Activated CD4-positive, alpha-beta T cell treated with anti-CD3 and anti-CD28 coated beads, Interleukin-2, amount 10 ng/mL, durations not matched to agents 24 days and 14 days (primary cell): ENCODE measurements at regions not wholly inside any gene's neighbourhood (a gene's known extent, or its start where the extent isn't known, plus 50 kb on each side); places are given as distances from the start of the nearest gene placed in this dataset.
A peak's percentile ranks its signal among the peaks of the same experiment; 100 is the strongest.
"Not testable (repeated sequence)": the region's sequence is repeated elsewhere in the genome, so short reads cannot be mapped to it uniquely, and the experiment has no call there.

Experiments
- DNase-seq: peaks from one replicate; pipeline ENCODE4 v3.0.0; 2022
- H3K27ac Mint-ChIP-seq: one replicate; pipeline ENCODE4 v1.8.0; 2022; ENCODE audit warnings: mild to moderate bottlenecking, mixed read lengths
- H3K27me3 Mint-ChIP-seq: one replicate; pipeline ENCODE4 v1.8.0; 2022; ENCODE audit warnings: mixed read lengths
- H3K36me3 Mint-ChIP-seq: one replicate; pipeline ENCODE4 v1.8.0; 2022; ENCODE audit warnings: low read depth, mild to moderate bottlenecking, mixed read lengths
- H3K4me1 Mint-ChIP-seq: one replicate; pipeline ENCODE4 v1.8.0; 2021; ENCODE audit warnings: mixed read lengths
- H3K4me3 Mint-ChIP-seq: one replicate; pipeline ENCODE4 v1.8.0; 2022; ENCODE audit warnings: mild to moderate bottlenecking, moderate library complexity, mixed read lengths
- H3K9me3 Mint-ChIP-seq: one replicate; pipeline ENCODE4 v1.8.0; 2021; ENCODE audit warnings: mixed read lengths
- intact Hi-C: fragments of 100-400 bp; cut with micrococcal nuclease; formaldehyde crosslinking; loops from one replicate; pipeline ENCODE4 v1.15.1; 2023

DNA sequence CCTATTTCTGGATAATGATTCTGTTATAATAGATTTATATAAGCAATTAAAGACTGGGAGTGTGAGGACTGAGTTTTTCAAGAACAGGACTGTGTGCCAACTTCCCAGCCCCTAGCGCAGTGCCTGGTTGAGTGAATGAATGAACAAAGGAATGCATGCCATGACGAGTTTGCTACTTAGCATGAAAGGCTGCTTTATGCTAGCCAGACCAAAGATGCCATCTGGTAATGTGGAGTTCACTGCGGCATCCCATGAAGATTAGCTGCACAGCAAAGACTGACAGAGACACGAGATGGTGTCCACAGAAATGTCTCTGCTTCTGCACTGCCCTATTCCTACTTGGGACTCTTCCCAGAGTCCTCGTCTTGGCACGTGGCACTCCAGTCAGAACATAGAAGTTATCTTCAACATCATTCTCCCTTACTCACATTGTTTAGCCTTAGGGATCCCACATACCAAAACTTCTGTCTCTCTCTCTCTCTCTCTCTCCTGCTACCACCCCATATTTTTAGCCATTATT, 283.9 kb upstream of the CTNNB1 start:
- peaks cover 4% of the 10 kb centered on the region for H3K9me3 Mint-ChIP-seq
- H3K4me3 Mint-ChIP-seq = no peak overlapping the region
- peak; percentile 19 for DNase-seq
- intact Hi-C loops = no loop called here
- H3K27me3 Mint-ChIP-seq = no peaks in the 10 kb centered on the region
- H3K27ac Mint-ChIP-seq = no peak overlapping the region
- H3K4me1 Mint-ChIP-seq = no peaks in the 10 kb centered on the region
- H3K36me3 Mint-ChIP-seq = no peaks in the 10 kb centered on the region

DNA sequence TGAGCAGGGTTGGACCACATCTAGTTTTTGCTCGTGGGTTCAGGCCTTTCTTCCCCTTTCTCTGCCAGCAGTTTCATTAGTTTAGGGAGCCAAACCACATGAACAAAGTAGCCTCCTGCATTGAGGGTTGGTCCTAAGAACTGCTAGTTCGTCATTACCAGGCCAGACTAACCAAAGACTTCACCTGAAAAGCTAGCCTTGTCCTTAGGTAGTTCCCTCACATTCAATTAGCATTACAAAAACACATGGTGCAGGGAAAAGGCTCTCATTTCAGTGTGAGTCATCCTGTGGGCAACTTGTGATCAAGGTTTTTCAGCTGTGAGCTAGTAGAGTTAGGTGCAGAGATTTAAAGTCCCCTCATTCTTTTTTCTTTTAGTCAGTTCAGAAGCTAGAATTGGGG, 279.3 kb upstream of the CTNNB1 start:
- DNase-seq = peak; percentile 25
- intact Hi-C loops = no loop called here
- no peak overlapping the region for H3K27ac Mint-ChIP-seq
- H3K4me1 Mint-ChIP-seq = no peaks in the 10 kb centered on the region
- no peak overlapping the region for H3K4me3 Mint-ChIP-seq
- H3K36me3 Mint-ChIP-seq = no peaks in the 10 kb centered on the region
- H3K9me3 Mint-ChIP-seq = no peaks in the 10 kb centered on the region
- no peaks in the 10 kb centered on the region for H3K27me3 Mint-ChIP-seq

DNA sequence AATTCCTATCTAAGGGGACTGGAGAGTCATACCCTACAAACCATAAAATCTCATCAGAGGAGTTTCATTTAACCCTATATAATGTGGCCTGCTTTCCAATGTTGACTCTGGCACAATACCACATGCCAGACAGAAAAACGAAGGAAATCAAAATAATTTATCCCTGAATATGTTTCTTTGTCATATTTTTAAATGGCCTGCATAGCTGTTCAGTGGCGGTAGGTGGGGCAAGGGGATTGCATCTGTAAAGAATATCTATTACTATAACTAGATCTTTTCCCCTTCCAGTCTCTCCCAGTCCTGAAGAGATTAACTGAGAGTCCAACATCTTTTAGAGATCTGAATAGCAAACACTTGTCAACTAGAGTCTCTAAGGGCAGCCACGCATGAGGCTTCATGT, 278.1 kb upstream of the CTNNB1 start:
- intact Hi-C loops = no loop called here
- Mint-ChIP-seq H3K4me1 (no peaks in the 10 kb centered on the region), H3K27ac (no peak overlapping the region), H3K27me3 (no peaks in the 10 kb centered on the region), H3K9me3 (no peaks in the 10 kb centered on the region), H3K4me3 (no peak overlapping the region), H3K36me3 (no peaks in the 10 kb centered on the region)
- no peak for DNase-seq

DNA sequence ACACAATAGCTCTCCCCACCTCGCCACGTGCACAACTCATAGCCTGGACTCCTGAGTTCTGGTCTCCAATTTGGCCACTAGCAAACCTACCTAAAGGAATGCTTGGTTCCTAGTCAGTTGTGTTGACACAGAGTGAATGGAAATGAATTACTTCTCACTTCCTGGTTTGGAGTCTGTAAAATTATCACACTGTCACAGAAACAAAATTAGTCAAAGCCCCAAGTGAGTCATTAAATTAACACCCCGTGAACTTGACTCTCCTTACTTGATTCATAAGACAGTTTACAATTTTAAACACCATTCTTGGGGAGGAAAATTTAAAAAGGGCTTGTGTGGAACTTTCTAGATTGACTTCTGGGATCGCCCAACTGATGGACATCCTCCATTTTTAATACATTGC, 276.2 kb upstream of the CTNNB1 start:
- DNase-seq = no peak
- Mint-ChIP-seq H3K36me3 (no peaks in the 10 kb centered on the region), H3K4me1 (no peaks in the 10 kb centered on the region), H3K27ac (no peak overlapping the region), H3K4me3 (no peak overlapping the region), H3K27me3 (peaks cover 11% of the 10 kb centered on the region), H3K9me3 (peaks cover 4% of the 10 kb centered on the region)
- intact Hi-C loops = no loop called here

DNA sequence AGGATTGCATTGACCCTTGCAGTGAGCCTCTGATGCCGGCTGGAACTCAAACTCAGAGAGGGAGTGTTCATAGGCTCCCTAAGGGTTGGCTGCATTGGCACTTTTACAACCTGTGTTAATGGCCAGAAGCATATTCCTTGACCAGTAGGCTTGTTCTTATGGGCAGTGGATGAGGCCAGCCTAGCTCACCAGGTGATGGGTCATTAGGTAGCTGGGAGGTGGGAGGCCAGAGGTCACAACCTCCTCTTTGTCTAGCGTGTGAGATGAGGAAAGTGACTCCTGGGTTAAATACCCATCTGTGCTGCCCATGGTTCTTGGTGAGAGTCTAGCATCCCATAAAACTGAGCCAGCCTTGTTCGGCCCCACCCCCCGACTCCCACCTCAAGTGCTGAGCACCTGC, 275.7 kb upstream of the CTNNB1 start:
- H3K9me3 Mint-ChIP-seq = peaks cover 4% of the 10 kb centered on the region
- intact Hi-C loops = no loop called here
- H3K4me1 Mint-ChIP-seq = no peaks in the 10 kb centered on the region
- DNase-seq = no peak
- peaks cover 11% of the 10 kb centered on the region for H3K27me3 Mint-ChIP-seq
- H3K27ac Mint-ChIP-seq = no peak overlapping the region
- no peak overlapping the region for H3K4me3 Mint-ChIP-seq
- no peaks in the 10 kb centered on the region for H3K36me3 Mint-ChIP-seq

DNA sequence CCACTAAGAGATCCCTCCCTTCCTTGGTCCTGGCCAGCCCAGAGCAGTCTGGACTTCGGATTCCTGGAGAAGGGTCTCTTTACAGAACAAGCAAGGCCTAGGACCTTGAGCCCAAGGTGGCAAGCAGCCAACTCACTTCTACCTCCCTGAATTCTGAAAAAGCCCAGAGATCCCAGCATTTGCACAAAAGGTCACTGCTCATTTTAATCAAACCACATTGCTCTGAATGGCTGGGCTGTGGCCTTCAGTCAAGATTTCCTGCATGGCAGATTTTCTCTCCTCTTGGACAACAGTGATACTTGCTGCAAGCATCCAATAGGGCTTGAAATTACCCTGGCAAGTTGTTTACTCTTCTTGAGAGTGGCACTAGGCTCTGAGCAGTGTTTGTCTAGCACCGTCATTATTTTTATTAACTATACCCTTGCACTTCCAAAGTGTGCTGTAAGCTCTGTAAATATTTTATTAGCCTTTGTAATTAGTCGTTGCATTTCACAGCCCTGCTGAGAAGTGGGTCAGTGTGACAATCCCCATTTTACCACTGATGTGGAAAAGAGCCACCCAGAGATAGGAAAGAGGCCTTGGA, 274.7 kb upstream of the CTNNB1 start:
- Mint-ChIP-seq H3K36me3 (no peaks in the 10 kb centered on the region), H3K27ac (no peak overlapping the region), H3K27me3 (peaks cover 11% of the 10 kb centered on the region), H3K4me3 (no peak overlapping the region), H3K4me1 (no peaks in the 10 kb centered on the region), H3K9me3 (peaks cover 8% of the 10 kb centered on the region)
- intact Hi-C loops = no loop called here
- no peak for DNase-seq

DNA sequence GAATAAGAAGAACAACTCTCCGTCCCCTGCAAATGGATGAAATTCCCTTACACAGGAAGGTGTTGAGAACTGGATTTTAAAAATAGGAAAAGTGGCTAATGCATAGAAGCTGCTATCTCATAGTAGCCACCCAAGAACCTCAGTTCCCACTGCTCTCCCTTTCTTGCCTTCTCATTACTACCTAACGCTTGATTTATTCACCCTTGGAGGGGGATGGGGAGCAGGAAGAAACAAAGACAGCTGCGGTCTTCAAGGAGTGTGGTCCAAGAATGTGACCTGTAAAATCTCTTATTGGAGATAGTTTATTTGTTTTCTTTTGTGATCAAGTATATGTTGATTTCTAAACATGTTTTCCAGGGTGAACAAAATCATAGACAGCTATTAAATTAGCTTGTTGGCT, 274.1 kb upstream of the CTNNB1 start:
- DNase-seq = no peak
- intact Hi-C loops = no loop called here
- no peaks in the 10 kb centered on the region for H3K4me1 Mint-ChIP-seq
- peaks cover 10% of the 10 kb centered on the region for H3K9me3 Mint-ChIP-seq
- no peak overlapping the region for H3K27ac Mint-ChIP-seq
- H3K4me3 Mint-ChIP-seq = no peak overlapping the region
- H3K27me3 Mint-ChIP-seq = peaks cover 11% of the 10 kb centered on the region
- no peaks in the 10 kb centered on the region for H3K36me3 Mint-ChIP-seq

DNA sequence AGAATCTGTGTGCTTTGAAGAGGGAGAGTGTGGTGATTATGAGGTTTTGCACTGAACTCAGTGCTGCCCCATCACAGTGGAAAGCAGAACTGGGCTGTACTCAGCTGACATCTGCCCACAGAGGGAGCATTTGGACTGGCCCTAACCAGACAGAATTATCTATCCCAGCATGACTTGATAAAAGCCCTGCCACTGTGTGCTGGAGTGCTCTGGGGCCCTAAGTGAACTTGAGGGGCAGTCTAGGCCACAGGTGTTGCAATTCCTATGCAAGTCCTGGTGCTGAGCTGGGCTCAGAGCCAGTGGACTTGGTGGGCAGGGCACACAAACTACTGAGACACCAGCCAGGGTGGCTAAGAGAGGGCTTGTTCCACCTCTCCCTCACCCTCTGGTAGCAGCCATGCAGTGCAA, 269.2 kb upstream of the CTNNB1 start:
- Mint-ChIP-seq H3K27ac (no peak overlapping the region), H3K9me3 (peaks cover 10% of the 10 kb centered on the region)
- intact Hi-C loops = no loop called here

DNA sequence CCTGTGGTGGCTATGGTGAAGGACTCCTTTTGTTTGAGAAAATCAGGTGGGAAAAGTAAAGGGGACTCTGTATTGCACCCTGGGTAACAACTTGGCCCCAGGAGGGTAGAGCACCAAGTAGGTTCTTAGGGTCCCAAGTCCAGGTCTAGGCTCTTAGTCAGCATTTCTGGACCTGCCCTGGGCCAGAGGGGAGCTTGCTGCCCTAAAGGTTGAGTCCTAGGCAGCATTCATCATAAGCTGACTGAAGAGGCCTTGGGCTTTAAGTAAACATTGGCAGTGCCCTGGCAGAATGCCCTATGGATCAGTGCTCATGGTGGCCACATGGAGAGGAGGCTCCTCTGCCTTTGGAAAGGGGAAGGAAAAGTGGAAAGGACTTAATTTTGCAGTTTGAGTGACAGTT, 268.5 kb upstream of the CTNNB1 start:
- peaks cover 23% of the 10 kb centered on the region for H3K27me3 Mint-ChIP-seq
- H3K36me3 Mint-ChIP-seq = no peaks in the 10 kb centered on the region
- H3K9me3 Mint-ChIP-seq = peaks cover 10% of the 10 kb centered on the region
- no peak overlapping the region for H3K27ac Mint-ChIP-seq
- no peak for DNase-seq
- intact Hi-C loops = no loop called here
- no peak overlapping the region for H3K4me3 Mint-ChIP-seq
- H3K4me1 Mint-ChIP-seq = no peaks in the 10 kb centered on the region

More for the DNA sequence above, 269.2 kb upstream of the CTNNB1 start:
- H3K4me1 Mint-ChIP-seq = no peaks in the 10 kb centered on the region
- no peak for DNase-seq
- peaks cover 23% of the 10 kb centered on the region for H3K27me3 Mint-ChIP-seq
- no peak overlapping the region for H3K4me3 Mint-ChIP-seq
- H3K36me3 Mint-ChIP-seq = no peaks in the 10 kb centered on the region

DNA sequence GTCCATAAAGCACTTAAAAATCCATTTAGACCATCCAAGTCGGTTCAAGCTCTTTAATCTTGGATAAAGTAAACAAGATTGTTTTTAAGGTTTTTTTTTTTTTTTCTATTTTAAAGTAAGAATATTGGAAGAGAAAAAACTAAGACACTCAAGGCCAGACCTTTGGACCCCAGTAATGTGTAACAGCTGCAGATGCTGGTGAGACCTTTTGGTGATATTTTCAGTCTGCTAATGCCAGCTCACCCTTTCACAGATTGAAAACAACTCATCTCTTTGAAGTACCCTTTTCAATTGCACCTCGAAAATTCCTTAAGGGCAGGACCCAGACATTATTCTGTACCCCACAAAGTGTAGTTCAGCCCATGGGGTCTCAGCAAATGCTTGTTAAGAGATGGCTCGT, 260.7 kb upstream of the CTNNB1 start:
- intact Hi-C loops = no loop called here
- Mint-ChIP-seq H3K36me3 (no peaks in the 10 kb centered on the region), H3K4me1 (no peaks in the 10 kb centered on the region), H3K9me3 (peaks cover 5% of the 10 kb centered on the region), H3K27ac (no peak overlapping the region), H3K4me3 (no peak overlapping the region), H3K27me3 (peaks cover 8% of the 10 kb centered on the region)
- DNase-seq = no peak

DNA sequence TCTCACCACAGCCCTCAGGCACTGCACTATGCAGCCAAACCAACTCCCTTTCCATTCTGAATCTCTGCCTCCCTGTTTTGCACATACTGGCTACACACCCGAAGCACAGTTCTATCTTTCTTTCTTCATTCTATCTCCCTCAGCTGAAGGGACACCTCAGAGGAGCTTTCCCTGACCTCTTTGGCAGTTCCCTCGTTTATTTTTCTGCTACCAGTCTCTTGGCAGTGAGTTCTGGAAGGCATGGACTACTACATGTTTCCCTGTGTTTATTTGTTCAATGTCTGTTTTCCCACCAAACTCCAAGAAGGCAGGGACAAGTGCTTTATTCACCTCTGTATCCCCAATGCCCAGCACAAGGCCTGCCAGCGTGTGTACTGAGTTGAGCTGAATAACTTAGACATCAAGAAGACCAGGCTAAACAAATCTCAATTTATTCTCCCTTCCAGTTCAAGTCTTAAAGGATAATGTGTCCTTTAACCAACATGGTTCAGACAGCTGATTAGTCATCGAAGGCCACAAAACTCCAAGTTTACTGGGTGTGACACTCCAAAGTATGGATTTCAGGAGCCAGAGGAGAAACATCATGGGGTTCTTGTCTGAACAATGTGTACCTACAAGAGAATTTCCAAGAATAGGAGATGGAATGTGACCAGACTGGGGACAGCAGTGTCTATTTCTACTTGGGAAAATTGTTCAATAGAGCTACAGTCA, 260.1 kb upstream of the CTNNB1 start:
- Mint-ChIP-seq H3K36me3 (no peaks in the 10 kb centered on the region), H3K4me1 (no peaks in the 10 kb centered on the region), H3K4me3 (no peak overlapping the region), H3K27me3 (peaks cover 3% of the 10 kb centered on the region), H3K27ac (no peak overlapping the region), H3K9me3 (peaks cover 5% of the 10 kb centered on the region)
- DNase-seq = no peak
- intact Hi-C loops = no loop called here

DNA sequence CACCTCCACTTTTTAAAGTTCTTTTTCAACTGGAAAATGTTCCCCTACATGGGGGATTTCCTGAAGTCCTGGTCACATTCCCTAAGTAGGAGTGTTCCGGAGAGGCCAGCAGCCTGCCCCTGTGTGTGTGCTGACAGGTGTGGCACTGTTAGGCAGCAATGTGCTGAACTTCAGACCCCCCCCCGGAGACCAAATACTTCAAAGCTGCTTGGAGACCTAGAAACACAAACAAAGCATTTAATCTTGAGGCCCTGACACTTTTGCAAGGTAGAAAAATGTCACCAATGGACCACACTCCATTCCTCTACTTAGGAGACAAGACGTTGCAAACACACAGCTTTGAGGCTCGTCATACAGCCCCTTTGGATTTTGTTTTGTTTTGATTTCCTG, 259.6 kb upstream of the CTNNB1 start:
- no peak for DNase-seq
- Mint-ChIP-seq H3K9me3 (peaks cover 7% of the 10 kb centered on the region), H3K36me3 (no peaks in the 10 kb centered on the region), H3K27ac (no peak overlapping the region), H3K4me3 (no peak overlapping the region), H3K27me3 (peaks cover 3% of the 10 kb centered on the region), H3K4me1 (no peaks in the 10 kb centered on the region)
- intact Hi-C loops = loop anchor here (10.0 kb wide), 1 partner anchor 55 kb away; no protein-coding TSS in a partner anchor

DNA sequence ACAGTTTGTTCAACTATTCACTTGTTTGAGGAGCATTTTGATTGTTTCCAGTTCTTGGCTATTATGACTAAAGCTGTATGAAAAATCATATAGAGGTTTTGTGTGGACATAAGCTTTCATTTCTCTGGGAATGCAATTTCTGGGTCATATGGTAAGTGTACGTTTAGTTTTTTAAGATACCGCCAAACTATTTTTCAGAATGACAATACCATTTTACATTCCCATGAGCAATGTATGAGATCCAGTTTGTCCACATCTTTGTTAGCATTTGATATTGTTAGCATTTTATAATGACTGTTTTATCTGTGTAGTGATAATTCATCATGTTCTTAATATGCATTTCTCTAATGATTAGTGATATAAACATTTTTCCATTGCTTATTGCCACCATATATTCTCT, 258.7 kb upstream of the CTNNB1 start:
- Mint-ChIP-seq H3K27ac (no peak overlapping the region), H3K27me3 (peaks cover 3% of the 10 kb centered on the region), H3K4me1 (no peaks in the 10 kb centered on the region), H3K9me3 (peaks cover 9% of the 10 kb centered on the region), H3K4me3 (no peak overlapping the region), H3K36me3 (no peaks in the 10 kb centered on the region)
- no peak for DNase-seq
- intact Hi-C loops = loop anchor here (10.0 kb wide), 1 partner anchor 54 kb away; no protein-coding TSS in a partner anchor

DNA sequence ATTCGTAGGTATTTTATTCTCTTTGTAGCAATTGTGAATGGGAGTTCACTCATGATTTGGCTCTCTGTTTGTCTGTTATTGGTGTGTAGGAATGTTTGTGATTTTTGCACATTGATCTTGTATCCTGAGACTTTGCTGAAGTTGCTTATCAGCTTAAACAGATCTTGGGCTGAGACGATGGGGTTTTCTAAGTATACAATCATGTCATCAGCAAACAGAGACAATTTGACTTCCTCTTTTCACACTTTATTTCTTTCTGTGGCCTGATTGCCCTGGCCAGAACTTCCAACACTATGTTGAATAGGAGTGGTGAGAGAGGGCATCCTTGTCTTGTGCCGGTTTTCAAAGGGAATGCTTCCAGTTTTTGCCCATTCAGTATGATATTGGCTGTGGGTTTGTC, 252.3 kb upstream of the CTNNB1 start:
- peaks cover 30% of the 10 kb centered on the region for H3K9me3 Mint-ChIP-seq
- not testable (repeated sequence) for H3K4me1 Mint-ChIP-seq, DNase-seq, H3K4me3 Mint-ChIP-seq, H3K27me3 Mint-ChIP-seq, H3K27ac Mint-ChIP-seq, H3K36me3 Mint-ChIP-seq
- intact Hi-C loops = loop anchor here (10.0 kb wide), 1 partner anchor 48 kb away; no protein-coding TSS in a partner anchor
